ENCODE measurements at regions not wholly inside any gene's neighbourhood (a gene's known extent, or its start where the extent isn't known, plus 50 kb on each side); places are given as distances from the start of the nearest gene placed in this dataset.

- Histone ChIP-seq H3K4me3 (ENCODE audit: control insufficient read depth in 2 of 3, extremely low read depth in 1 of 3, insufficient read depth in 2 of 3, low read depth in 1 of 3, low read length in 3 of 3) (no peak overlapping the region), H3K27me3 (ENCODE audit: control insufficient read depth, extremely low read depth, insufficient read depth, low read length) (no peaks in the 10 kb centered on the region), H2AFZ (ENCODE audit: control insufficient read depth, low read length) (no peak overlapping the region), H3K9me1 (ENCODE audit: control insufficient read depth, extremely low read depth, insufficient read depth, low read length) (no peaks in the 10 kb centered on the region), H3K4me1 (ENCODE audit: control insufficient read depth, extremely low read depth, insufficient read depth, low read length) (peaks cover 2% of the 10 kb centered on the region), H3K4me2 (ENCODE audit: control insufficient read depth, extremely low read depth, insufficient read depth, low read depth, low read length) (no peak overlapping the region), H3K27ac (ENCODE audit: control insufficient read depth, insufficient read depth, low read length) (no peak overlapping the region), H3K36me3 (ENCODE audit: control insufficient read depth in 2 of 2, extremely low read depth in 1 of 2, insufficient read depth in 2 of 2, low read length in 2 of 2) (no peaks in the 10 kb centered on the region), H3K9me3 (ENCODE audit: control insufficient read depth, low read depth, low read length) (no peaks in the 10 kb centered on the region), H4K20me1 (ENCODE audit: control insufficient read depth, extremely low read depth, insufficient read depth, low read length) (no peaks in the 10 kb centered on the region), H3K79me2 (ENCODE audit: control insufficient read depth, insufficient read depth, low read length) (no peaks in the 10 kb centered on the region), H3K9ac (ENCODE audit: control insufficient read depth, extremely low read depth, insufficient read depth, low read length) (no peak overlapping the region)
- no peak for FAIRE-seq
- TF ChIP-seq CTCF (optimal IDR thresholded peaks at IDR 0.05 in 1 of 3, IDR thresholded peaks at IDR 0.05 in 1 of 3, conservative IDR thresholded peaks at IDR 0.05 in 1 of 3; ENCODE audit: extremely low read depth in 1 of 3, insufficient read depth in 2 of 3, low read length in 3 of 3) (no peak), EZH2 (IDR thresholded peaks at IDR 0.05; ENCODE audit: low read length) (no peak)
- DNase-seq (ENCODE audit: low read depth, low spot score): no peak
- dilution Hi-C loops (cut with MboI; ENCODE audit: extremely low pct_ligation_motif_present, low sequenced_read_pairs): no loop called here
Observed at GRCh38 chr2:150051004-150051403, 436.5 kb downstream of the RND3 start.

DNA sequence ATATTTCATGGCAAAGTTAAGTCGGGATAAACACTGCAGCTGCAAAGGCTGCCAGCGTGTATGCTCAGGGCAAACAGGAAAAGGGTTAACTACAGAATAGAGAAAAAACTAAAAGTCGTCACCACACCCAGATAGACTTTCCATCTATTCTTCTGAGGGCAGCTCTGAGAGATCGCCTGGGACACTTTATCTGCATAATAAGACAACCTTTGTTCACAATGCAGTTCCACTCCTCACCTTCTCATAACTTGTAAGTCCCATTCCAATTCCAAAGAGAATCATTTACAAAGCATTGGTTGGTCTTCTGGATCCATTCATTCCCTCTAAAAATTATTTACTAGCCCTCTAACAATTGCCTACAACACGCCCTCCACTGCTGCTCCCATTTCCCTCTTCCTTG, 437.4 kb downstream of the RND3 start:
- no peaks in the 10 kb centered on the region for H3K27me3 ChIP-seq (ENCODE audit: control insufficient read depth, extremely low read depth, insufficient read depth, low read length)
- H3K4me3 ChIP-seq (ENCODE audit: control insufficient read depth in 2 of 3, extremely low read depth in 1 of 3, insufficient read depth in 2 of 3, low read depth in 1 of 3, low read length in 3 of 3): no peak overlapping the region
- H3K36me3 ChIP-seq (ENCODE audit: control insufficient read depth in 2 of 2, extremely low read depth in 1 of 2, insufficient read depth in 2 of 2, low read length in 2 of 2): no peaks in the 10 kb centered on the region
- no peak overlapping the region for H3K4me2 ChIP-seq (ENCODE audit: control insufficient read depth, extremely low read depth, insufficient read depth, low read depth, low read length)
- H3K9me1 ChIP-seq (ENCODE audit: control insufficient read depth, extremely low read depth, insufficient read depth, low read length): no peaks in the 10 kb centered on the region
- no peak overlapping the region for H3K9ac ChIP-seq (ENCODE audit: control insufficient read depth, extremely low read depth, insufficient read depth, low read length)
- FAIRE-seq (no peak), DNase-seq (ENCODE audit: low read depth, low spot score) (no peak)
- peaks cover 3% of the 10 kb centered on the region for H3K4me1 ChIP-seq (ENCODE audit: control insufficient read depth, extremely low read depth, insufficient read depth, low read length)
- H4K20me1 ChIP-seq (ENCODE audit: control insufficient read depth, extremely low read depth, insufficient read depth, low read length): no peaks in the 10 kb centered on the region
- H3K79me2 ChIP-seq (ENCODE audit: control insufficient read depth, insufficient read depth, low read length): no peaks in the 10 kb centered on the region
- no peak overlapping the region for H2AFZ ChIP-seq (ENCODE audit: control insufficient read depth, low read length)
- TF ChIP-seq CTCF (optimal IDR thresholded peaks at IDR 0.05 in 1 of 3, IDR thresholded peaks at IDR 0.05 in 1 of 3, conservative IDR thresholded peaks at IDR 0.05 in 1 of 3; ENCODE audit: extremely low read depth in 1 of 3, insufficient read depth in 2 of 3, low read length in 3 of 3) (no peak), EZH2 (IDR thresholded peaks at IDR 0.05; ENCODE audit: low read length) (no peak)
- H3K9me3 ChIP-seq (ENCODE audit: control insufficient read depth, low read depth, low read length): no peaks in the 10 kb centered on the region
- H3K27ac ChIP-seq (ENCODE audit: control insufficient read depth, insufficient read depth, low read length): no peak overlapping the region
- dilution Hi-C loops (cut with MboI; ENCODE audit: extremely low pct_ligation_motif_present, low sequenced_read_pairs): no loop called here

Measured in keratinocyte (primary cell).